Activated T-cell treated with anti-CD3 and anti-CD28 coated beads, Interleukin-2, amount 50 U/mL, for 1 hour (primary cell): ENCODE measurements at regions not wholly inside any gene's neighbourhood (a gene's known extent, or its start where the extent isn't known, plus 50 kb on each side); places are given as distances from the start of the nearest gene placed in this dataset.
A peak's percentile ranks its signal among the peaks of the same experiment; 100 is the strongest.

Source experiments
- DNase-seq: peaks from one replicate; pipeline ENCODE4 v3.0.0-alpha.2; 2020

DNA sequence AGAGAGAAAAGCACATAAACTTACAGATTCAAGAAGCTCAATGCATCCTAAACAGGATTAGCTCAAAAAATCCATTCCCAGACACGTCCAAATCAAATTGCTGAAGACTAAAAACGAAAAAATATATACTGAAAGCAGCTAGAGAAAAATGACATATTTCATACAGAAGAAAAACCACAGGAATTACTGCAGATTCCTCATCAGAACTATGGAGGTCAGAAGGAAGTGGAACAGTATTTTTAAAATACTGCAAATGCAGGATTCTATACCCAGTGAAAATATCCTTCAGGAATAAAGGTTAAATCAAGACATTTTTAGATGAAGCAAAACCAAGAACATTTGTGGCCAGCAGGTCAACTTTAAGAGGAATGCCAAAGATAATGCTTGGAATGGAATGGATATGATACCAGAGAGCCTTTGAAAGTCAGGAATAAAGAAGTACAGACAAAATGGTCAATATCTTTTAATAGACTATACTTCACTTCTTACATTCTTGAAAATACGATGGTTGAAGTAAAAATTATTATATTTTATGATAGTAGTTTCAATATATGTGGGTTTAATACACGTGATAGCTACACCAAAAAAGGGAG is 352.9 kb downstream of the CTTN start:
- no peak for DNase-seq

DNA sequence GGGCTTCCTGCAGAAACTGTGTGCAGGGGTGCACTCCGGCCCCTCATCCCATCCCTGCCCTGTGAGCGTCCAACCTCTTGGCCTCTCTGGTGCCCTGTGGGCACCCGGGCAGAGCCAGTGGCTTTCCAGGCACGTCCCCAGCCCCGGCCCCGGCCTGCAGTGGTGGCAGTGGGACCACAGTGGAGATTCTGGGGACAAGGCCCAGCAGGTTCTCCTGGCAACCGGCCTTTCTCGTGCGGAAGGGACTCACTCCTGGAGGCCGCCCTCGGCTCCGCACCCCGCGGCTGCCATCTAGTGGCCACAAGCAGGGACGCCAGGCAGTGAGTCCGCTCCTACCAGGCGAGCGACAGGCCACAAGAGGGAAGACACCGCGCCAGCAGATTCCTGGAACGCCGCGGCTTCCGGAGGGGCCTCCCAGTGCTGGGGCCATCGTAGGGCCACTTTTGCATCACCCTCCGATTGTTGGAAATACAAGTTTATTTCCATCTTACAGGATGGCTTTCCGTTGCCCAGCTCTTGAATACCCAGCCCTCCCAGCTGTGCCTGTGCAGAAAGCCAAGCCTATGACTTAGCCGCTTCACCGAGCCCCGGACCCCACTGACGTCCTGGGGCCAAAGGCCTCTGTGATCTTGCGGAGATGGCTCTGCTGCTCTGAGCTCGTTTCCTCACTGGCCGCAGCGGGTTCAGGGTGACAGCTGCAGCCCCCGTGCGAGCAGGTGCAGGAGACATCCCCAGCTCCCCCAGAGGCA is 357.3 kb downstream of the CTTN start:
- peak; percentile 50 for DNase-seq

GRCh38 chr11:70756341-70756740 is 358.0 kb downstream of the CTTN start:
- DNase-seq = no peak

DNA sequence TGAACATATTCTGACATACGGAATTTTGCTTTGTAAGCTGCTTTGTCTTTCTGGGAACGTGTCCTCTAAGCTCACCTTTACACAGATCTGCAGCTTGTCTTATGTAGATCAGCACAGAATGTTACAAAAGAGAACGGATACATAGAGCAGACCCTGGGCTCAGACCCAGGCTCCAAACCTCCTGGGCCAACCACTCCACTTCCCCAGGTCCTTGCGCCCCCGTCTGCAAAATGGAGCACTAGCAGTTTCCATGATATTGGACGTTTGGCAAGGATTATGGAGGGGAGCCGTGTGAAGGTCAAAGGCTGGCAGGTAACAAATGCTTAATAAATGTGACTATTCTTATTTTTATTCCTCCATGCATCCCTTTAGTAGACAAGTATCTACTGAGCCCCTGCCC is 358.4 kb downstream of the CTTN start:
- DNase-seq = no peak

DNA sequence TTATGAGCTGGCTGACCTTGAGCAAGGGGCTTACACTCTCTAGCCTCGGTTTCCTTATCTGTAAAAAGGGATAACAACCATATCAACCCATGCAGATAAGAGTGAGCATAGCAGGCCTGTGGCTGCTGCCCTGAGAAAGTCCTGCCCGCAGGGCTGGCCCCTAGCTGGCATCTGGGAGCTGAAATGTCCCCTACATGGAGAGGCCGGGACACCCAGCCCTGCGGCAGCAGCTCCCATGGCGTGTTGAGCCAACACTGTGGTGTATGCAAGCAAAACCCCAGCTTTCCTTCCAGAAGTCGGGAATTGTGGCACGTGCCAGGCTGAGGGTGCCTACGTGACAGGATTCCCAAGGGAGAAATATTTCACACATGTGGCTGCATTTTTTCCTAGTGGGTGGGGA is 358.9 kb downstream of the CTTN start:
- DNase-seq = no peak

- DNase-seq = no peak
Measured at GRCh38 chr11:70758206-70758605, 359.9 kb downstream of the CTTN start.

GRCh38 chr11:70759846-70760245 is 361.5 kb downstream of the CTTN start:
- no peak for DNase-seq

GRCh38 chr11:70760416-70761020 is 362.2 kb downstream of the CTTN start:
- no peak for DNase-seq

DNA sequence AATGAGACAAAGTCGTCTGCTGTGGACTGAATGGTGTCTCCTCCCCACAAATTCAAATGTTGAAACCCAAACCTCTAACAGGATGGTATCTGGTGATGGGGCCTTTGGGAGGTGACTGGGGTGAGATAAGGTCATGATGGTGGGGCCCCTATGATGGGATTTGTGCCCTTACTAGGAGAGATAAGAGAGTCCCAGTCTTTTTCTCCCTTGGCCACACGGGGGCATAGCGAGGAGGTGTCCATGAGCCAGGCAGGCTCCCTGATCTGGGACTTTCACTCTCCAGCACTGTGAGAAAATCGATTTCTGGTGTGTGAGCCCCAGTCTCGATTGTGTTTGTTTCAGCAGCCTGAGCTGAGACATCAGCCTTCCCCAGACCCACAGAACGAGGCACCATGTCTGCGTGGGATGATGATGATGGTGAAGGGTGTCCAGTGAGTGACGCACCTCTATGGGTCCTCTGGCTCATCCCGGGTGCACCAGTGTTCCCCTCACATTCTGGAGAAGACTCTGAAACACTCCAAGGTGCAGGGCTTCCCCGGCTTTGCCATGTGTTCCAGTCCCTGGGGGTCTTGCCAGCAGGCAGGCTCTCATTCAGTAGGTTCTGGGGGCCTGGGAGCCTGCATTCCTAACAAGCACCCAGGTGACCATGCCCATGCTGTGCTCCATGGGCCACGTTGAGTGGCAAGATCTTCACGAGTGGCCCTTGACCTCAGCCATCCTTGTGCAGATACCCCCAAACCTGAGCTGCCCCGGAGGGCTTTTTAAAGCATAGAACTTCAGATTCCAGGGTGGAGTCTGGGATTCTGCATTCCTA is 363.0 kb downstream of the CTTN start:
- no peak for DNase-seq

DNA sequence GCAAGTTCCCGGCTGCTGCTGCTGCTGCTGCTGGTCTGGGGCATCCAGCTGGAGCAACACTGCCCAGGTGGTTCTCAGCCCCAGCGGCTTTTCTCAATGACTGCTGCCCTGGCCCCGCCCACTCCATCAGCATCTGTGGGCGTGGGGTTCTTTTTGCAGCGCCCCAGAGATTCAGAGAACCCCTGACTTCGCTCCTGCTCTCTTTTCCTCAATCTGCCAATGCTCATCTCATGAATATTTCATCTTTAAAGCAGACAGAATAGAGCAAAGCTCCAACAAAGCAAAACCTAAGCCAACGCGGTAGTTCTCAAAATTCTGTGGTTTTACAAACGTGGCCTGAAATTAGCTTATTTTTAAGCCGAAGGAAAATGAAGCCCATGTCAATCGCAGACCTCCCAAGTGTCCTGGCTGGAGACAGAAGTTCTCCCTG is 363.6 kb downstream of the CTTN start:
- DNase-seq = no peak

GRCh38 chr11:70762810-70763209 is 364.5 kb downstream of the CTTN start:
- DNase-seq = no peak

- DNase-seq = no peak
Measured at GRCh38 chr11:70763606-70764005, 365.3 kb downstream of the CTTN start.

- DNase-seq = no peak
Measured at GRCh38 chr11:70764356-70764905, 366.1 kb downstream of the CTTN start.

DNA sequence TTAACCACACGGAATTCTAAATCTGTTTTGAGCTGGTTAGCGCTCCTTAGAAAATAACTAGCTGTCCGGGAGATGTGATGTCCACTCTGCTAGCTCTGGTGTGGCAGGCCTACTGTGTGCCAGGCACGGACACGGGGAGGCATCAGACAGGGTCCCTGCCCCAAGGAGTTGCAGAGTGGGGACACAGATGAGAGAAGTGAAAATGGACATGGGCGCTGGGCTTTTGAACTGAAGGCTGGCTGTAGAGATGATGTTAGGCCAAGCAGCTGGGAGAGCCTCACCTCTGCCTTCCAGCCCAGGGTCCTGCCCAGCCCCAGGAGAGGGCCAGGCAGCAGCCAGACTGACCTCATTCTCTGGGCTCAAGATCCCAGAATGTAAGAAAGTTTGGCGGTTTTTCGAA is 368.6 kb downstream of the CTTN start:
- DNase-seq = no peak

DNA sequence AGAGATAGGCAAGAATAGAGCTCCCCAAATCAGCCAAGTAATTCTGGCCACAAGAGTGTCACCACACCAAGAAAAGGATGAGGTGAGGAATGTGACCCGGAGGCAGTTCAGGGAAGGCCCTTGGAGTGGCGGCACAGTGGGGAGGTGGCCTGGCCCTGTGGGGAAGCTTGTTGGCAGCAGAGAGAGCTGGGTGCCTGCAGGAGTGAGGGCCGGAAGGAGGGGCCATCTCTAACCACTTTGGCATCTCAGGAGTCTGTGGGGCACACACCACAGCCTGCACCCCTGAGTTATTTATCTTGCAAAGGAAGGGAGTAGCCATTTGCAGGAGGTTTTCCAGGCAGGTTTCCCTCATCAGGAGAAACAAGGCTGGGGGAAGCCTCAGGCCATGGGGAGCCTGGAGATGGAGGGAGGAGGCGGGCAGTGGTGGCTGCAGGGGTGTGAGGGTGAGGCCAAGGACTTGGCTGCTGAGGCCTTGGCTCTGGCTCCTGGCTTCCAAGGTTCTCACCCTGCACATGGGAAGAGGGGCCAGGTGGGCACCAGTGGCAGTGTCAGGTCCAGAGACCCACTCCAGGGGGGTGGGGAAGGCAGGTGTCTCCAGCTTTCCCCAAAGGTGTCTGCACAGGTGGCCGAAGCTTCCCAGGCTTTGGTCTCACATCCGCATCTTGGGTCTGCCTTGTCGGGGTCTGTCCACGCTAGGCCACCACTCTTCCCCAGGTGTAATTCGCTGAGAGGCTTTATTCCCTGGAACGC is 370.2 kb downstream of the CTTN start:
- no peak for DNase-seq

GRCh38 chr11:70769106-70769505 is 370.8 kb downstream of the CTTN start:
- DNase-seq = no peak

GRCh38 chr11:70769521-70769920 is 371.2 kb downstream of the CTTN start:
- no peak for DNase-seq

DNA sequence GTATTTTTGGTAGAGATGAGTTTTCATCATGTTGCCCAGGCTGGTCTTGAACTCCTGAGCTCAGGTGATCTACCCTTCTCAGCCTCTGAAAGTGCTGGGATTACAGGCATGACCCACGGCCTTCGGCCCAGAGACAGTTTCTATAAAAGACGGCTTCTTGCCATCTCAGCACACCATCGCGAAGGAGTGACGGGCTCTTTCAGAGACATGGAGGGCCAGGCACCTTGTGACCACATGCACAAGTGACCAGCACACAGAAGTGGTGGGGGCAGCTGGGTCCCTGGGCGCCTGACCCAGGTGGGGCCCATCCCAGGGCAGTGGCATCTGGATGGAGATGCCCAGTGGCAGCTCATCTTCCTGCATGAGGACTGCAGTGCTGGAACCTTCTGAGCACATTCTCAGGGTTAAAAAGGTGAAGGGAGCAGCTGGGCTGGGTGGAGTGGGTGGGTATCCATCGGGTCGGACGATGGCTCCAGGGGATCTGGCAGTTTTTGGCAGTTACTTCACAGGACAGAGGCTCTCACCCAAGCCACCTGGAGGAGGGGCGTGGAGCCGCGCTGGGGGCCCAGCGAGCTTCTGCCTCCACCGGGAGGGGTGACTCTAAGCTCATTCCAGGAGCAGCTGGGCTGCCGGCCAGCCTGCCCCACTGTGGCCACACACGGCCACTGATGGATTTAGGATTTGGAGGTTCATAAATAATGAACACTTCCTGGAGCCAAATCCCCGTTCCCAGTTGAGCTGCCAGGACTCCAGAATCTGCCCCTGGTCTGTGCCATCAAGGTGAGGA is 373.0 kb downstream of the CTTN start:
- no peak for DNase-seq

DNA sequence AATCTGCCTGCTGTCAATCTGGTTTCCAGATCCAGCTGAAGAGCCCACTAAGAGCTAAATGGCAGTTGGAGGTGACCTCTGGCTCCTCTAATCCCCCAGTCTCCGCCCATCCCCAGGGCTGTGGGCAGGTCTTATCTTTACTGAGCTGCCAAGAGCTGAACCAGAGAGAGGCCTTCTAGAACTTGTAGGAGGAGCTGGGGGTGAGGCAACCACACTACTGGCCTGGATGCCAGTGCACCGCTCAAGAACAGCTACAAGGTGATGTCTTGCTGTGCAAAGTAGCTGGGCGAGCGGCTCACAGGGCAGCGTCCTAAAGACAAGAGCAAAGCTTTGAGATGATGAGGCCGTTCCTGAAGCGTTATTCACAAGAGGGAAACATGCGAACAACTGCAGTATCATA is 374.6 kb downstream of the CTTN start:
- no peak for DNase-seq

GRCh38 chr11:70775386-70776075 is 377.2 kb downstream of the CTTN start:
- no peak for DNase-seq

DNA sequence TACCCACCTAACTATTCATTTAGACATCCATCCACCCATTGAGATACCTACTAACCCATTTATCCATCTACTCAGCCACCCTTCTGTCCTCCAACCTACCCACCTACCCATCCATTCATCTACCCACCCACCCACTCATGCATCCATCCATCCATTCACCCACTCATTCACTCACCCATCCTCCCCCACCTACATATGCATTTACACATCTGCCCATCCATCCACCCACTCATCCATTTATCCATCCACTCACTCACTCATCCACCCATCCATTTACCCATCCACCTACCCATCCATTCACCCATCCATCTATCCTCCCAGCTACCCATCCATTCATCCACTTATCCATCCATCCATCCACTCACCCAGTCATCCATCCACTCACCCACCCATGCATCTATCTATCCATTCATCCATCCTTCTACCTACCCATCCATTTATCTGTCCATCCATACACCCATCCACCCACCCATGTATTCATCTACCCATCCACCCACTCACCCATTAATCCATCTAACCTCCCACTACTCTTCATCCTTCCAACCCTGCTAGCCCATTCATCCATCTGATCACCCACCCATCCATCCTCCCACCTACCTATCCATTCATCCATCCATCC is 378.7 kb downstream of the CTTN start:
- no peak for DNase-seq
